ENCODE measurements at regions not wholly inside any gene's neighbourhood (a gene's known extent, or its start where the extent isn't known, plus 50 kb on each side); places are given as distances from the start of the nearest gene placed in this dataset.

- Histone ChIP-seq H3K79me2 (ENCODE audit: control insufficient read depth, insufficient read depth, low read length) (no peaks in the 10 kb centered on the region), H3K36me3 (ENCODE audit: control insufficient read depth in 2 of 2, extremely low read depth in 1 of 2, insufficient read depth in 2 of 2, low read length in 2 of 2) (no peaks in the 10 kb centered on the region), H4K20me1 (replicated peaks; ENCODE audit: control insufficient read depth, extremely low read depth, insufficient read depth, low read length) (no peaks in the 10 kb centered on the region), H3K9me1 (replicated peaks; ENCODE audit: control insufficient read depth, extremely low read depth, insufficient read depth, low read length) (no peaks in the 10 kb centered on the region), H3K4me1 (ENCODE audit: control insufficient read depth, extremely low read depth, insufficient read depth, low read length) (no peaks in the 10 kb centered on the region), H2AFZ (ENCODE audit: low read depth, low read length) (no peak overlapping the region), H3K9ac (replicated peaks; ENCODE audit: extremely low read depth, insufficient read depth, low read length) (no peak overlapping the region), H3K27me3 (ENCODE audit: control insufficient read depth in 2 of 2, insufficient read depth in 2 of 2, low read length in 2 of 2) (no peaks in the 10 kb centered on the region), H3K9me3 (replicated peaks; ENCODE audit: control insufficient read depth, insufficient read depth, low read length) (no peaks in the 10 kb centered on the region), H3K27ac (ENCODE audit: insufficient read depth, low read depth, low read length) (no peak overlapping the region), H3K4me2 (ENCODE audit: insufficient read depth, low read length) (no peak overlapping the region), H3K4me3 (replicated peaks in 1 of 3; ENCODE audit: insufficient read depth in 1 of 3, low read depth in 1 of 3, low read length in 3 of 3) (no peak overlapping the region)
- BruUV-seq (replicated peaks), result no TSS peak
- POLR2A ChIA-PET, result interaction anchor here (0.9 kb wide), 1 partner anchor 524 kb away, joined by 3 read pairs; the partner anchor contains the start of gene ANKRD50
- intact Hi-C loops (cut with micrococcal nuclease) (loop anchor here (10.0 kb wide), 1 partner anchor 431 kb away; no protein-coding TSS in a partner anchor), dilution Hi-C loops (cut with MboI; ENCODE audit: extremely low pct_ligation_motif_present, low sequenced_read_pairs) (no loop called here)
- CTCF ChIA-PET, result interaction anchor here (0.8 to 3.0 kb wide), 6 partner anchors 10 to 913 kb away, joined by 3 to 13 read pairs (median 5); no protein-coding TSS in a partner anchor
- no peak for DNase-seq (ENCODE audit: low read depth, low spot score)
- TF ChIP-seq POLR2AphosphoS5 (IDR thresholded peaks at IDR 0.05; ENCODE audit: insufficient read depth, low read depth, low read length) (no peak), GATA2 (IDR thresholded peaks at IDR 0.05; ENCODE audit: insufficient read depth, insufficient read length, low read depth, low read length) (no peak), EZH2 (IDR thresholded peaks at IDR 0.05; ENCODE audit: borderline replicate concordance, low read depth, low read length, severe bottlenecking) (no peak), MAX (IDR thresholded peaks at IDR 0.05; ENCODE audit: insufficient read depth, insufficient read length) (no peak), POLR2A (IDR thresholded peaks at IDR 0.05; ENCODE audit: low read depth, low read length) (no peak), MYC (IDR thresholded peaks at IDR 0.05; ENCODE audit: low read depth, low read length) (no peak), JUN (IDR thresholded peaks at IDR 0.05; ENCODE audit: borderline replicate concordance, insufficient read depth, insufficient read length, low read depth) (no peak), FOS (IDR thresholded peaks at IDR 0.05; ENCODE audit: borderline replicate concordance, insufficient read depth, low read length) (no peak)
- TF ChIP-seq, protein P1, sequence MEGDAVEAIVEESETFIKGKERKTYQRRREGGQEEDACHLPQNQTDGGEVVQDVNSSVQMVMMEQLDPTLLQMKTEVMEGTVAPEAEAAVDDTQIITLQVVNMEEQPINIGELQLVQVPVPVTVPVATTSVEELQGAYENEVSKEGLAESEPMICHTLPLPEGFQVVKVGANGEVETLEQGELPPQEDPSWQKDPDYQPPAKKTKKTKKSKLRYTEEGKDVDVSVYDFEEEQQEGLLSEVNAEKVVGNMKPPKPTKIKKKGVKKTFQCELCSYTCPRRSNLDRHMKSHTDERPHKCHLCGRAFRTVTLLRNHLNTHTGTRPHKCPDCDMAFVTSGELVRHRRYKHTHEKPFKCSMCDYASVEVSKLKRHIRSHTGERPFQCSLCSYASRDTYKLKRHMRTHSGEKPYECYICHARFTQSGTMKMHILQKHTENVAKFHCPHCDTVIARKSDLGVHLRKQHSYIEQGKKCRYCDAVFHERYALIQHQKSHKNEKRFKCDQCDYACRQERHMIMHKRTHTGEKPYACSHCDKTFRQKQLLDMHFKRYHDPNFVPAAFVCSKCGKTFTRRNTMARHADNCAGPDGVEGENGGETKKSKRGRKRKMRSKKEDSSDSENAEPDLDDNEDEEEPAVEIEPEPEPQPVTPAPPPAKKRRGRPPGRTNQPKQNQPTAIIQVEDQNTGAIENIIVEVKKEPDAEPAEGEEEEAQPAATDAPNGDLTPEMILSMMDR (IDR thresholded peaks at IDR 0.05; ENCODE audit: extremely low read depth in 1 of 2, insufficient read depth in 1 of 2, low read depth in 1 of 2, low read length in 2 of 2), result no peak
- FAIRE-seq, result no peak
These were observed 78.8 kb upstream of the FAT4 start for GRCh38 chr4:125235971-125236370.
